ENCODE measurements at regions not wholly inside any gene's neighbourhood (a gene's known extent, or its start where the extent isn't known, plus 50 kb on each side); places are given as distances from the start of the nearest gene placed in this dataset. TPM values are rescaled to one million over a fixed set of nuclear protein-coding genes. Genes with fewer than 3 reads are reported as not detected.

DNA sequence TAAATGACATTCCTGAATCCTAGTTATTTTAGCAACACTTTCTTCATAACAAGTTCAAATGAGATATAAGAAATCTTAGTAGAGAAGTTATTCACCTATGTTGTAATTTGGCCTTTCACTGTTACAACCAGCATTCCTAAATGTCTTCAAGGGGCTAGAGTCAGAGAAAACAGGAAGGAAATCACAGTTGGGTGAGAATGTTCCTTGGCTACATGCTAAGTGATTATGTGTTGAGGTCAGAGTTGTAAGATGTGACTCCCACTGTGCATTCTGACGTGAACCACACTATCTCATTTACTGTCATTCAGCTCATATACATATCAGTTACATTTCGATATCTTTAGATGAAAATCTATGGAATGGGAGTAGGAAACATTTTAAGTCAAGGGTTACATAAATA, 51.0 kb upstream of the MLIP start:
- Histone ChIP-seq H3K4me3 (no peak overlapping the region), H3K9me3 (no peaks in the 10 kb centered on the region), H3K4me1 (peaks cover 0 to 66% (median 10%) of the 10 kb centered on the region in 4 donors), H3K27me3 (no peaks in the 10 kb centered on the region), H3K27ac (peak overlapping the region in 2 of 4 donors; percentile 70 to 75), H3K36me3 (no peaks in the 10 kb centered on the region)
- WGBS, 2 donors = 48 to 53% methylated on average over 2 of the region's 2 CpGs
- no peak for DNase-seq (ENCODE audit: low spot score in 2 of 2)
- TF ChIP-seq POLR2A (IDR thresholded peaks at IDR 0.05) (no peak), EP300 (IDR thresholded peaks at IDR 0.05) (peak in 1 of 2 donors; percentile 32)

Small RNAs in the stretch of these regions (small RNA-seq; reads per million reads assigned to genes)
- not detected for gene ERHP2

Measured in tibial nerve (tissue), 4 donors.